ENCODE measurements at regions not wholly inside any gene's neighbourhood (a gene's known extent, or its start where the extent isn't known, plus 50 kb on each side); places are given as distances from the start of the nearest gene placed in this dataset.
"Not testable (repeated sequence)": the region's sequence is repeated elsewhere in the genome, so short reads cannot be mapped to it uniquely, and the experiment has no call there.

DNA sequence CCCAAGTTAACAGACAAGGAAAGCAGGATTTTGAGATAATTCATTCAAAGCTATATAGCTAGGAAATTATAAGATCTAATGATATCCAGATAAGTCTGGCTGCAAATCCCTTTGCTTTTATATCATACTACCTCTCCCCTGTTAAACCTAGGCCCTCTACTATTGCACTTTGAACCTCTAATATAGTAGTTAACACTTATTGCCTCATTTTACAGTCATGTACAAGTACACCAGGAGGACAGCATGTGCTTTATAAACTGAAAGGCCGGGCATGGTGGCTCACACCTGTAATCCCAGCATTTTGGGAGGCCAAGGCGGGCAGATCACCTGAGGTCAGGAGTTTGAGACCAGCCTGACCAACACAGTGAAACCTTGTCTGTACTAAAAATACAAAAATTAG is 234.4 kb upstream of the EDNRA start:
- TF ChIP-seq, protein P1, sequence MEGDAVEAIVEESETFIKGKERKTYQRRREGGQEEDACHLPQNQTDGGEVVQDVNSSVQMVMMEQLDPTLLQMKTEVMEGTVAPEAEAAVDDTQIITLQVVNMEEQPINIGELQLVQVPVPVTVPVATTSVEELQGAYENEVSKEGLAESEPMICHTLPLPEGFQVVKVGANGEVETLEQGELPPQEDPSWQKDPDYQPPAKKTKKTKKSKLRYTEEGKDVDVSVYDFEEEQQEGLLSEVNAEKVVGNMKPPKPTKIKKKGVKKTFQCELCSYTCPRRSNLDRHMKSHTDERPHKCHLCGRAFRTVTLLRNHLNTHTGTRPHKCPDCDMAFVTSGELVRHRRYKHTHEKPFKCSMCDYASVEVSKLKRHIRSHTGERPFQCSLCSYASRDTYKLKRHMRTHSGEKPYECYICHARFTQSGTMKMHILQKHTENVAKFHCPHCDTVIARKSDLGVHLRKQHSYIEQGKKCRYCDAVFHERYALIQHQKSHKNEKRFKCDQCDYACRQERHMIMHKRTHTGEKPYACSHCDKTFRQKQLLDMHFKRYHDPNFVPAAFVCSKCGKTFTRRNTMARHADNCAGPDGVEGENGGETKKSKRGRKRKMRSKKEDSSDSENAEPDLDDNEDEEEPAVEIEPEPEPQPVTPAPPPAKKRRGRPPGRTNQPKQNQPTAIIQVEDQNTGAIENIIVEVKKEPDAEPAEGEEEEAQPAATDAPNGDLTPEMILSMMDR (optimal IDR thresholded peaks at IDR 0.05 in 1 of 3, IDR thresholded peaks at IDR 0.05 in 1 of 3, conservative IDR thresholded peaks at IDR 0.05 in 1 of 3; ENCODE audit: extremely low read depth in 1 of 3, insufficient read depth in 2 of 3, low read length in 3 of 3) = not testable (repeated sequence)
- TF ChIP-seq EZH2 (IDR thresholded peaks at IDR 0.05; ENCODE audit: low read length) = not testable (repeated sequence)
